ENCODE measurements at regions not wholly inside any gene's neighbourhood (a gene's known extent, or its start where the extent isn't known, plus 50 kb on each side); places are given as distances from the start of the nearest gene placed in this dataset.
"Not testable (repeated sequence)": the region's sequence is repeated elsewhere in the genome, so short reads cannot be mapped to it uniquely, and the experiment has no call there.

- DNase-seq (ENCODE audit: low spot score) = no peak
Observed at GRCh38 chr3:5811016-5811415, 623.5 kb downstream of the EDEM1 start.

GRCh38 chr3:5813521-5813920, 626.0 kb downstream of the EDEM1 start:
- no peak for DNase-seq (ENCODE audit: low spot score)

- no peak for DNase-seq (ENCODE audit: low spot score)
Observed at GRCh38 chr3:5822843-5823242, 635.3 kb downstream of the EDEM1 start.

GRCh38 chr3:5826467-5826866, 639.0 kb downstream of the EDEM1 start:
- DNase-seq (ENCODE audit: low spot score) = no peak

- no peak for DNase-seq (ENCODE audit: low spot score)
Observed at GRCh38 chr3:5828251-5828650, 640.7 kb downstream of the EDEM1 start.

GRCh38 chr3:5840056-5840455, 652.5 kb downstream of the EDEM1 start:
- DNase-seq (ENCODE audit: low spot score) = no peak

GRCh38 chr3:5841599-5841998, 654.1 kb downstream of the EDEM1 start:
- DNase-seq (ENCODE audit: low spot score) = no peak

GRCh38 chr3:5846261-5846660, 658.8 kb downstream of the EDEM1 start:
- no peak for DNase-seq (ENCODE audit: low spot score)

GRCh38 chr3:5861151-5861550, 673.6 kb downstream of the EDEM1 start:
- DNase-seq (ENCODE audit: low spot score) = no peak

- DNase-seq (ENCODE audit: low spot score) = no peak
Observed at GRCh38 chr3:5874931-5875341, 687.4 kb downstream of the EDEM1 start.

GRCh38 chr3:5888851-5889250, 701.3 kb downstream of the EDEM1 start:
- DNase-seq (ENCODE audit: low spot score) = no peak

- DNase-seq (ENCODE audit: low spot score) = no peak
Observed at GRCh38 chr3:5889374-5889773, 701.9 kb downstream of the EDEM1 start.

GRCh38 chr3:5891711-5892110, 704.2 kb downstream of the EDEM1 start:
- no peak for DNase-seq (ENCODE audit: low spot score)

- DNase-seq (ENCODE audit: low spot score) = no peak
Observed at GRCh38 chr3:5898106-5898505, 710.6 kb downstream of the EDEM1 start.

GRCh38 chr3:5899014-5899761, 711.7 kb downstream of the EDEM1 start:
- no peak for DNase-seq (ENCODE audit: low spot score)

- no peak for DNase-seq (ENCODE audit: low spot score)
Observed at GRCh38 chr3:5917932-5918331, 730.4 kb downstream of the EDEM1 start.

- DNase-seq (ENCODE audit: low spot score) = no peak
Observed at GRCh38 chr3:5918626-5919025, 731.1 kb downstream of the EDEM1 start.

- no peak for DNase-seq (ENCODE audit: low spot score)
Observed at GRCh38 chr3:5929027-5929426, 741.5 kb downstream of the EDEM1 start.

GRCh38 chr3:5944061-5944460, 756.6 kb downstream of the EDEM1 start:
- not testable (repeated sequence) for DNase-seq (ENCODE audit: low spot score)

- DNase-seq (ENCODE audit: low spot score) = no peak
Observed at GRCh38 chr3:5948084-5948483, 760.6 kb downstream of the EDEM1 start.

GRCh38 chr3:5951026-5951425, 763.5 kb downstream of the EDEM1 start:
- no peak for DNase-seq (ENCODE audit: low spot score)

GRCh38 chr3:5972586-5972985, 785.1 kb downstream of the EDEM1 start:
- DNase-seq (ENCODE audit: low spot score) = no peak

- no peak for DNase-seq (ENCODE audit: low spot score)
Observed at GRCh38 chr3:5974630-5975322, 787.3 kb downstream of the EDEM1 start.

GRCh38 chr3:5977331-5977730, 789.8 kb downstream of the EDEM1 start:
- DNase-seq (ENCODE audit: low spot score) = no peak
